Activated effector memory CD4-positive, alpha-beta T cell treated with anti-CD3 and anti-CD28 coated beads, Interleukin-2, amount 50 U/mL, for 16 hours (primary cell): ENCODE measurements at regions not wholly inside any gene's neighbourhood (a gene's known extent, or its start where the extent isn't known, plus 50 kb on each side); places are given as distances from the start of the nearest gene placed in this dataset.

Experiments used
- DNase-seq: peaks from one replicate; pipeline ENCODE4 v3.0.0-alpha.2; 2020

GRCh38 chr1:219010720-219011119 lies 163.0 kb upstream of the LYPLAL1 start:
- DNase-seq, result no peak

- DNase-seq, result no peak
Observed at GRCh38 chr1:219020386-219020785, 153.3 kb upstream of the LYPLAL1 start.

GRCh38 chr1:219020846-219021245 lies 152.8 kb upstream of the LYPLAL1 start:
- DNase-seq, result no peak

- DNase-seq, result no peak
Observed at GRCh38 chr1:219027146-219027673, 146.5 kb upstream of the LYPLAL1 start.

- no peak for DNase-seq
Observed at GRCh38 chr1:219031809-219032208, 141.9 kb upstream of the LYPLAL1 start.

GRCh38 chr1:219038398-219038797 lies 135.3 kb upstream of the LYPLAL1 start:
- no peak for DNase-seq

- no peak for DNase-seq
Observed at GRCh38 chr1:219039017-219039681, 134.5 kb upstream of the LYPLAL1 start.

- DNase-seq, result no peak
Observed at GRCh38 chr1:219039682-219040154, 134.0 kb upstream of the LYPLAL1 start.

GRCh38 chr1:219040291-219040690 lies 133.4 kb upstream of the LYPLAL1 start:
- no peak for DNase-seq

- no peak for DNase-seq
Observed at GRCh38 chr1:219041141-219041540, 132.5 kb upstream of the LYPLAL1 start.

GRCh38 chr1:219041818-219042217 lies 131.9 kb upstream of the LYPLAL1 start:
- no peak for DNase-seq

GRCh38 chr1:219042769-219043168 lies 130.9 kb upstream of the LYPLAL1 start:
- no peak for DNase-seq

GRCh38 chr1:219045246-219045645 lies 128.4 kb upstream of the LYPLAL1 start:
- DNase-seq, result no peak

GRCh38 chr1:219049501-219049900 lies 124.2 kb upstream of the LYPLAL1 start:
- no peak for DNase-seq

- DNase-seq, result no peak
Observed at GRCh38 chr1:219050086-219050821, 123.4 kb upstream of the LYPLAL1 start.

- DNase-seq, result no peak
Observed at GRCh38 chr1:219050822-219051125, 122.9 kb upstream of the LYPLAL1 start.

GRCh38 chr1:219051547-219051946 lies 122.1 kb upstream of the LYPLAL1 start:
- no peak for DNase-seq

GRCh38 chr1:219058891-219059820 lies 114.5 kb upstream of the LYPLAL1 start:
- no peak for DNase-seq

GRCh38 chr1:219060798-219061197 lies 112.9 kb upstream of the LYPLAL1 start:
- no peak for DNase-seq

- no peak for DNase-seq
Observed at GRCh38 chr1:219062161-219062560, 111.5 kb upstream of the LYPLAL1 start.

- no peak for DNase-seq
Observed at GRCh38 chr1:219066098-219066497, 107.6 kb upstream of the LYPLAL1 start.

- no peak for DNase-seq
Observed at GRCh38 chr1:219066631-219067349, 106.9 kb upstream of the LYPLAL1 start.

GRCh38 chr1:219067350-219067712 lies 106.3 kb upstream of the LYPLAL1 start:
- DNase-seq, result no peak
